HL-60/S4 treated with retinoic acid at 250 ng/mL for 4 days and 3 days (cell line): ENCODE measurements at regions not wholly inside any gene's neighbourhood (a gene's known extent, or its start where the extent isn't known, plus 50 kb on each side); places are given as distances from the start of the nearest gene placed in this dataset.

Experiments used
- in situ Hi-C: fragments of 300-500 bp; cut with MboI; formaldehyde crosslinking; loops from 2 replicates; pipeline ENCODE4 v1.7.0; 2022; ENCODE audit warnings: low sequenced_read_pairs

DNA sequence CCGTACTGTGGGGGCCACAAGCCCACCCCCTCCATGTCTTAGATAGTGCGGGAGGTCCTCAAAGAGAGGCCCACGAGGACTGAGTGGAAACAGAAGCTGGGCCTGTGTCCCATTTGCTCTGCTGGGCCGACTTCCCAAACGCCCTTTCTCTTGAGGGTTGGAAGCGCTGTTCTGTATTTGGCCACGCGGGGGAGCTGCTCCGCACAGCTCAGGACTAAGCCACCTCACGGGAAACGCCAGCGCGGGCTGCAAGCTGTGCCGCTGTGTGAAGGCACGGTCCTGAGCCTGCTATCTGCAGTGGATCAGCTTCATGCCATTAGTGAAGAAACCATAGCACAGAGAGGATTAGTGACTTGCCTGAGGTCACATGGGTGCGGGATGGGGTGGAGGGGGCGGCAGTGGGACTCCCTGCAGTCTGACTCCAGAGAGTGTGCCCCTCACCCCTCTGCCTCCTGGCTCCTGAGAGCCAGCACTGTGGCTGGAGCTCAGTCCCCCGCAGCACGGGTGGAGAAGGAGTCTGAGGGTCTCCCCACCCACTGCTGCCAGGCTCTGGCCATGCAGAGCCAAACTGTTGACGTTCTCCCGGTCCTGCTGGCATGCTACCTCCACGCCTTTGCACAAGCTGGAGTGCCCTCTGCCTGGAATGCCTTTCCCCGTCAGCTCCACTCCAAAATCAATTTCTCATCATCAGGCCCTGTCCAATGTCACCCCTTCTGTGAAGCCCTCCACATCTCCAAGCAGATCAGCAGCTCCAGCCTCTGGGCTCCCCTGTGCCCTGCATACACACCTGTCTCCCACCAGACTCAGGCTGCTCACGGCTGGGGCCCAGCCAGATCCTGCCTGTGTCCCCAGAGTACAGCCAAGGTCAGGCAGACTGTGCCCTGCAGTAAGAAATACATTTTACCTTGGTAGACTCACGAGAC, 51.5 kb upstream of the LRRC32 start:
- in situ Hi-C loops, result no loop called here

DNA sequence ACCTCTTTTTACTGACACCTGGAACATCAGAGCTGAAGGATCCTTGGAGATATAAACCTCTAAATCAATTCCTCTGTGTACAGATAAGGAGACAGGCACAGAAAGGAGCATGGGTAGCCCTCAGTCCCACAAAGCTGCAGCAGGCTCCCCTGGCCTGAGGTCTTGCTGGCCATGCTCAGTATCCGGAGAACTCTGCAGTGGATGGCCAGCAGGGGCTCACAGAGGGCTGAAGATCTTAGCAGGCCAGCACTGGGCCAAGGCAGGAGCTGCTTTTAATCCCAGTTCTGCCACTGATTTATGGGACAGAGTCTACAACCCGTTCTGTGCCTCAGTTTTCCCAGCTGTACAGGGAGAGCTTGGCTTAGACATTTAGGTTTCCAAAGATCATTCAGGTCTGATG, 52.6 kb upstream of the LRRC32 start:
- in situ Hi-C loops, result no loop called here

DNA sequence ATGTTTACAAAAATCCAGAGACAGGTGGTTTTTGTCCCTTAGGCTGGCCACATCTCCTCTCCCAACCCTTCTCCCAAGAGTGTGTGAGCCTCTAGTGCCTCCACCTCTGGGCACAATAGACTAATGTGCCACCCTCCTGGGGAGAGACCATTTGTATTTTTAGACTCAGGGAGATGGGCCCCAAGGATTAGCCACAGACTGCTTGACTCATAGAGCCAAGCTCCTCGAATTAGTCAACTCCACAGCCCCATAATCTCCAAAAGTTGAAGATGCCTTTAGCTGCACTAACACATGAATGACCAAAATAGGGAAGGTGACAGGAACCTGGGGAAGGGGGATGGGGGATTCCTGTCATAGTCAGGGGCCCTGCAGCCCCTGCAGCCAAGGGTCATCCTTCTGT, 53.0 kb upstream of the LRRC32 start:
- in situ Hi-C loops, result no loop called here

DNA sequence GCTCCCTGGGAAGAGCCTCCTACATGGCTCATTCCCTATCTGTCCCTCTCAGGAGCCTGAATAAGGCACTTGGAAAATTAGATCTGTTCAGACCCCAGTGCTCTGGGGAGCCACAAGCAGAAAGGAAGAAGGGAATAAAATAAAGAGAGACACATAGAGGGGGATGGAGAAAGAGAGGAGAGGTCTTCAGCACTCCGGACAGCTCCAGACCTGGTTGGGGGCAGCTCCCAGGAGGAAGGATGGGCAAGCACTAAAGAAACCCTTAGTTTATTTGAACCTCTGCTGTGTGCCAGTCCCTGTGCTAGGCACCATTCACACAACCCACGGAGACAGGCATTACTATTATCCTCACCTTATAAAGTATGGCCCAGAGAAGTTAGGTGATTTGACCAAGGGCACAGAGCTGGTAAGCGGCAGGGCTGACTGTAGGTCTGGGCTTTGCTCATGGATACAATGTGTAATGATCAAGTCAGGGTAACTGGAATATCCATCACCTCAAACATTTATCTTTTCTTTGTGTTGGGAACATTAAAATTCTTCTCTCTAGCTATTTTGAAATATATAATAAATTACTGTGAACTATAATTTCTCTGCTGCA, 53.7 kb upstream of the LRRC32 start:
- in situ Hi-C loops, result no loop called here

DNA sequence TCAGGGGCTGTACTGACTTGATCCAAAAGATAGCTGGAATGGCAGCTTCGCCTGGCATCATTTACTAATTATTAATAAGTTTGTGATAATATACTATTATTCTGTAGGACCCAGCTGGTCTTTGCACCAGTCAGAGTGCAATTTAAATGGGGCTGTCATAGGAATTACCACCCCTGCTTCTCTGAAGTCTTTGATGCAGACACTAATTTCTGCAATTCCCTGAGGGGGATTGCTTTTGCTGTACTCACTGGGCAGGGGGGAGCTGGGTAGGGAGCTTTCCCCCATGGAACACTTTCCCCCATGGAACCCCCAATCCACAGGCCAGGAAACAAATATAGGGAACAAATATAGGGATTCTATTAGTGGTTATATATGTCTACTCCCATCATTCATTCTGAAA, 54.9 kb upstream of the TSKU start:
- in situ Hi-C loops, result loop anchor here (25.0 kb wide), 1 partner anchor 184 kb away; no protein-coding TSS in a partner anchor

DNA sequence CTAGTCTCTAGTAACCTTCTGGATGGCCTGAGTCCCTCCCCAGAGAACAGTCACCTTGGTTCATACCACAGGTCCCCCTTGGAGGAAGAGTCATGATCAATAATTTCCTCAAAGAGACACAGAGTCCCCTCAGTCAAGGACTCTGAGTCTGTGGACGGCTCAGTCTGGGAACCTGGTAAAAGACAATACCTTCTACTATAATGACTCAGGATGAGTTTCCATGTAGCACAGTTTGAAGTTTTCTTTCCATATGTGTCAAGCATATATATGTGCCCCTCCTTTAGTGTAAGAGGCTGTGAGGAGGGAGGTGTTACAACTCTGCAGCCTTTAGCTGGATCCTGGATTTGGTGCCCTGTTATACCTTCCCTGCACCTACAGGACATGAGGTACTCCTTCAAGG, 54.4 kb upstream of the TSKU start:
- in situ Hi-C loops, result loop anchor here (25.0 kb wide), 1 partner anchor 184 kb away; no protein-coding TSS in a partner anchor

DNA sequence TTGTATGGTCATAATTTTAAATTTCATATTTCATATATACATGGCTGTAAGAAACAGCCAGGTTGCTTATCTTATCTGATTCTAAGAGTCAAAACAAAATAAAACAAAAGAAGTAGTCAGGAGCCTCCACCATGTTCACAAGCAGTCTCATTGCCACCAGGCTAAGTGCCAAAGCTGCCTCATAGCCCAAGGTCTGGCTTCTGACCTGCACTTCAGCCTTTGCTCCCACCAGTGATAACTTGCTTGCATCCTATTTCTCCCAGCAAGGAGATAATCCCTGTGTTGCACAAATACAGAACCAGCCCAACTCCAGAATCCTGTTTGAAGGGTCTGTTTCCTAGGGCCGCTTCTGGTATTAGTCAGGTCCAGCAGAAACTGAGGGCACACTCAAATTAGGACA, 53.9 kb upstream of the TSKU start:
- in situ Hi-C loops, result loop anchor here (25.0 kb wide), 1 partner anchor 183 kb away; no protein-coding TSS in a partner anchor

DNA sequence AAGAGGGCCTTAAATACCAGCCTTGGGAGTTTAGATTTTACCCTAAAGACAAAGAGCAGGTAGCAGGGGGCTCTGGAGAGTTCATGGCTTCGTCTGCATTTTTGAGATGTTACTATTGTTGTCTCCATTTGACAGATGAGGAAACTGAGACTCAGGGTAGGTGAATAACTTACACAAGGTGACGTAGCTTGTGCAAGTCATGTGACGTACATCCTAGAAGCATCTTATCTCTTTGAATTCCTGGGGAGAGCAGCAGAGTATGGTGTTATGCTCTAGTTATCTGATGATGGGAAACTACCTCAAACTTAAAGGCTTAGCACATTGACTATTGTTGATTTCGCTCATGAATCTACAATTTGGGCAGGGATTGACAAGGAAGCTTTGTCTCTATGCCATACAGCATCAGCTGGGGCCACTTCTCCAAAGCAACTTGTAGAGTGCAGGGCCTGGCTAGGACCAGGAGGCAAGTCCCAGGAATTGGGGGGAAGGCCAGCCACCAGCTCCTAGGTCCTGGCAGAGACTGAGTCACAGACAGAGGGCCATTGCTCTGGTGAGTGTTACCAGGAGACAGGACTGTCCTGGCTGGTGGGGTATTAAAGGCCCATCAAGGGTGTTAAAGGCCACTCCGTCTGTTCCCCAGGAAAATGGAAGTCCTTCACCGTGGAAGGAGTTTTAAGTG, 52.1 kb upstream of the TSKU start:
- in situ Hi-C loops, result loop anchor here (25.0 kb wide), 1 partner anchor 181 kb away; no protein-coding TSS in a partner anchor

DNA sequence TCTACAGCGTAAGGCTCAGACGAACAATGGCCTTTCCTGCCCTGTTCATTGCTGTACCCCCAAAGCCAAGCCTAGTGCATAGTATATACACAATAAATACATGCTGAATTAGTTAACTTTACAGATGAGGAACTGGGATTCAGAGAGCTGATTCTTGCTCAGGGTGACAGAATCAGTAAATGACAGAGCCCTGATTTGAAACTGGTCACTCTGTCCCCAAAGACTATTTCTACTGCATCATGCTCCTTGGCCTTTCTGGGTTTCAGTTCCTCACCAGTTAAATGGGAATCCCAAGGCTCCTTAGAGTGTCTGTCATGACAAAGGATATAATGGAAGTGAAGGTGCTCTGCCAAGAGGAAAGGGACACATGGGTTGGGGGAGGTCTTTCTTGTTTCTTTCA, 50.5 kb upstream of the TSKU start:
- in situ Hi-C loops, result loop anchor here (25.0 kb wide), 1 partner anchor 180 kb away; no protein-coding TSS in a partner anchor
